GM23338 (cell line): ENCODE measurements at regions not wholly inside any gene's neighbourhood (a gene's known extent, or its start where the extent isn't known, plus 50 kb on each side); places are given as distances from the start of the nearest gene placed in this dataset.

Source experiments
- ATAC-seq: fragments of 200-7000 bp; cut with Tn5 transposase; 3 replicates; pipeline ENCODE4 v1.9.1; 2020
- DNase-seq: peaks from one replicate; pipeline ENCODE4 v3.0.0-alpha.2; 2015; ENCODE audit warnings: low spot score
- H2AFZ ChIP-seq: fragments of 200-600 bp; sonication (generic); 2 replicates; pipeline ENCODE4 v1.8.0; 2016; ENCODE audit warnings: antibody characterized with exemption, mild to moderate bottlenecking, moderate library complexity
- H3F3A ChIP-seq: fragments of 200-600 bp; sonication (generic); replicated peaks from 2 replicates; pipeline ENCODE4 v1.8.0; 2017; ENCODE audit warnings: antibody characterized with exemption, mixed run types, low read depth
- H3K27ac ChIP-seq: fragments of 200-600 bp; sonication (generic); 2 replicates; pipeline ENCODE4 v1.6.1; 2016; ENCODE audit warnings: low read depth
- H3K27me3 ChIP-seq: fragments of 200-600 bp; sonication (generic); 2 replicates; pipeline ENCODE4 v1.8.0; 2016; ENCODE audit warnings: mild to moderate bottlenecking, mixed run types, moderate library complexity; ENCODE audit not compliant: insufficient read depth
- H3K36me3 ChIP-seq: fragments of 200-600 bp; sonication (generic); 2 replicates; pipeline ENCODE4 v1.8.0; 2016; ENCODE audit warnings: mild to moderate bottlenecking; ENCODE audit not compliant: insufficient read depth
- H3K4me1 ChIP-seq: fragments of 200-600 bp; sonication (generic); 2 replicates; pipeline ENCODE4 v1.8.0; 2016; ENCODE audit warnings: mild to moderate bottlenecking, moderate library complexity; ENCODE audit not compliant: insufficient read depth
- H3K4me2 ChIP-seq: fragments of 200-600 bp; sonication (generic); 2 replicates; pipeline ENCODE4 v1.7.1; 2017; ENCODE audit warnings: mixed run types
- H3K4me3 ChIP-seq: fragments of 200-600 bp; sonication (generic); 2 replicates; pipeline ENCODE4 v1.6.1; 2016; ENCODE audit warnings: mixed run types
- H3K79me2 ChIP-seq: fragments of 200-600 bp; sonication (generic); replicated peaks from 2 replicates; pipeline ENCODE4 v1.8.0; 2017; ENCODE audit warnings: mild to moderate bottlenecking; ENCODE audit not compliant: insufficient read depth
- H3K9me2 ChIP-seq: fragments of 200-600 bp; sonication (generic); 2 replicates; pipeline ENCODE4 v1.8.0; 2017; ENCODE audit not compliant: insufficient read depth
- H4K20me1 ChIP-seq: fragments of 200-600 bp; sonication (generic); replicated peaks from 2 replicates; pipeline ENCODE4 v1.8.0; 2017; ENCODE audit warnings: mild to moderate bottlenecking; ENCODE audit not compliant: insufficient read depth
- H3K27ac Mint-ChIP-seq: 2 replicates; pipeline ENCODE4 v1.8.0; 2020; ENCODE audit warnings: inconsistent platforms, mild to moderate bottlenecking, moderate library complexity, mixed read lengths
- H3K27me3 Mint-ChIP-seq: 3 replicates; pipeline ENCODE4 v1.8.0; 2022; ENCODE audit warnings: low read depth, mild to moderate bottlenecking, moderate library complexity, mixed read lengths, inconsistent platforms; ENCODE audit not compliant: insufficient read depth, poor library complexity
- H3K36me3 Mint-ChIP-seq: 3 replicates; pipeline ENCODE4 v1.8.0; 2021; ENCODE audit warnings: low read depth, mild to moderate bottlenecking, inconsistent platforms, moderate library complexity, mixed read lengths
- H3K4me1 Mint-ChIP-seq: 3 replicates; pipeline ENCODE4 v1.8.0; 2020; ENCODE audit warnings: mild to moderate bottlenecking, inconsistent platforms, mixed read lengths
- H3K4me3 Mint-ChIP-seq: 3 replicates; pipeline ENCODE4 v1.8.0; 2021; ENCODE audit warnings: moderate library complexity, mild to moderate bottlenecking, inconsistent platforms, mixed read lengths
- H3K9me3 Mint-ChIP-seq: 3 replicates; pipeline ENCODE4 v1.8.0; 2020; ENCODE audit warnings: moderate library complexity, mild to moderate bottlenecking, inconsistent platforms, mixed read lengths
- CREB1 ChIP-seq: fragments of 250-450 bp; sonication (Bioruptor Pico); IDR thresholded peaks from 2 replicates; pipeline ENCODE4 v1.5.0; 2020; ENCODE audit warnings: low read depth, mild to moderate bottlenecking, moderate library complexity
- EZH2 ChIP-seq: fragments of 200-600 bp; sonication (generic); IDR thresholded peaks from one replicate; pipeline ENCODE4 v1.8.0; 2017; ENCODE audit warnings: antibody characterized with exemption, mild to moderate bottlenecking, low read depth; ENCODE audit not compliant: unreplicated experiment
- EZH2phosphoT487 ChIP-seq: fragments of 200-600 bp; sonication (generic); IDR thresholded peaks from one replicate; pipeline ENCODE4 v1.8.1; 2018; ENCODE audit warnings: antibody characterized with exemption; ENCODE audit not compliant: unreplicated experiment
- JUNB ChIP-seq: IDR thresholded peaks from one replicate; pipeline ENCODE4 v1.6.1; 2016; ENCODE audit warnings: antibody characterized with exemption; ENCODE audit not compliant: unreplicated experiment
- NANOG ChIP-seq: IDR thresholded peaks from 2 replicates; pipeline ENCODE4 v1.6.1; 2016; ENCODE audit warnings: antibody characterized with exemption, borderline replicate concordance
- POLR2AphosphoS5 ChIP-seq: IDR thresholded peaks from 2 replicates; pipeline ENCODE4 v1.6.1; 2016; ENCODE audit warnings: antibody characterized with exemption, low read depth
- STAT1 ChIP-seq: IDR thresholded peaks from one replicate; pipeline ENCODE4 v1.6.1; 2016; ENCODE audit warnings: antibody characterized with exemption; ENCODE audit not compliant: unreplicated experiment
- ZNF114 ChIP-seq: fragments of 250-450 bp; sonication (Bioruptor Pico); IDR thresholded peaks from 2 replicates; pipeline ENCODE4 v1.5.0; 2020; ENCODE audit warnings: mild to moderate bottlenecking, moderate library complexity
- ZNF331 ChIP-seq: fragments of 250-450 bp; sonication (Bioruptor Pico); IDR thresholded peaks from 2 replicates; pipeline ENCODE4 v1.5.0; 2020; ENCODE audit warnings: low read depth, mild to moderate bottlenecking, moderate library complexity
- ZNF462 ChIP-seq: fragments of 250-450 bp; sonication (Bioruptor Pico); IDR thresholded peaks from 2 replicates; pipeline ENCODE4 v1.5.0; 2020; ENCODE audit warnings: mild to moderate bottlenecking, moderate library complexity
- TF ChIP-seq, protein P1 (sequence below), 2 experiments: fragments of 200-600 bp in 1 of 2; sonication (generic) in 1 of 2; conservative IDR thresholded peaks; 2 replicates each; pipeline versions ENCODE4 v1.5.1 to v1.6.1; 2016 to 2017; ENCODE audit warnings: antibody characterized with exemption in 2 of 2, low read depth in 2 of 2, mild to moderate bottlenecking in 2 of 2, moderate library complexity in 1 of 2
- TF ChIP-seq, protein P2 (sequence below): IDR thresholded peaks from 2 replicates; pipeline ENCODE4 v1.6.1; 2016; ENCODE audit warnings: antibody characterized with exemption
- TF ChIP-seq, protein P3 (sequence below): IDR thresholded peaks from one replicate; pipeline ENCODE4 v1.6.1; 2018; ENCODE audit warnings: antibody characterized with exemption; ENCODE audit not compliant: unreplicated experiment

GRCh38 chrX:96615448-96615847, 69.2 kb upstream of the DIAPH2 start (continued):
- TF ChIP-seq ZNF114 (no peak), ZNF462 (no peak)

- Histone ChIP-seq H3F3A (no peaks in the 10 kb centered on the region), H3K4me3 (no peak overlapping the region)
- H3K4me3 Mint-ChIP-seq = no peak overlapping the region
- TF ChIP-seq ZNF114 = no peak
- TF ChIP-seq, protein P1, sequence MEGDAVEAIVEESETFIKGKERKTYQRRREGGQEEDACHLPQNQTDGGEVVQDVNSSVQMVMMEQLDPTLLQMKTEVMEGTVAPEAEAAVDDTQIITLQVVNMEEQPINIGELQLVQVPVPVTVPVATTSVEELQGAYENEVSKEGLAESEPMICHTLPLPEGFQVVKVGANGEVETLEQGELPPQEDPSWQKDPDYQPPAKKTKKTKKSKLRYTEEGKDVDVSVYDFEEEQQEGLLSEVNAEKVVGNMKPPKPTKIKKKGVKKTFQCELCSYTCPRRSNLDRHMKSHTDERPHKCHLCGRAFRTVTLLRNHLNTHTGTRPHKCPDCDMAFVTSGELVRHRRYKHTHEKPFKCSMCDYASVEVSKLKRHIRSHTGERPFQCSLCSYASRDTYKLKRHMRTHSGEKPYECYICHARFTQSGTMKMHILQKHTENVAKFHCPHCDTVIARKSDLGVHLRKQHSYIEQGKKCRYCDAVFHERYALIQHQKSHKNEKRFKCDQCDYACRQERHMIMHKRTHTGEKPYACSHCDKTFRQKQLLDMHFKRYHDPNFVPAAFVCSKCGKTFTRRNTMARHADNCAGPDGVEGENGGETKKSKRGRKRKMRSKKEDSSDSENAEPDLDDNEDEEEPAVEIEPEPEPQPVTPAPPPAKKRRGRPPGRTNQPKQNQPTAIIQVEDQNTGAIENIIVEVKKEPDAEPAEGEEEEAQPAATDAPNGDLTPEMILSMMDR (conservative IDR thresholded peaks at IDR 0.05; ENCODE audit: low read depth in 2 of 2) = no peak
- TF ChIP-seq, protein P2, sequence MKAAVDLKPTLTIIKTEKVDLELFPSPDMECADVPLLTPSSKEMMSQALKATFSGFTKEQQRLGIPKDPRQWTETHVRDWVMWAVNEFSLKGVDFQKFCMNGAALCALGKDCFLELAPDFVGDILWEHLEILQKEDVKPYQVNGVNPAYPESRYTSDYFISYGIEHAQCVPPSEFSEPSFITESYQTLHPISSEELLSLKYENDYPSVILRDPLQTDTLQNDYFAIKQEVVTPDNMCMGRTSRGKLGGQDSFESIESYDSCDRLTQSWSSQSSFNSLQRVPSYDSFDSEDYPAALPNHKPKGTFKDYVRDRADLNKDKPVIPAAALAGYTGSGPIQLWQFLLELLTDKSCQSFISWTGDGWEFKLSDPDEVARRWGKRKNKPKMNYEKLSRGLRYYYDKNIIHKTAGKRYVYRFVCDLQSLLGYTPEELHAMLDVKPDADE = no peak
- TF ChIP-seq CREB1 (CRISPR knock-in tag) = no peak
- TF ChIP-seq POLR2AphosphoS5 = no peak
- TF ChIP-seq JUNB = no peak
- TF ChIP-seq NANOG = no peak
- TF ChIP-seq EZH2phosphoT487 = no peak
- TF ChIP-seq ZNF331 (CRISPR knock-in tag) = no peak
- TF ChIP-seq EZH2 = no peak
- TF ChIP-seq, protein P3, sequence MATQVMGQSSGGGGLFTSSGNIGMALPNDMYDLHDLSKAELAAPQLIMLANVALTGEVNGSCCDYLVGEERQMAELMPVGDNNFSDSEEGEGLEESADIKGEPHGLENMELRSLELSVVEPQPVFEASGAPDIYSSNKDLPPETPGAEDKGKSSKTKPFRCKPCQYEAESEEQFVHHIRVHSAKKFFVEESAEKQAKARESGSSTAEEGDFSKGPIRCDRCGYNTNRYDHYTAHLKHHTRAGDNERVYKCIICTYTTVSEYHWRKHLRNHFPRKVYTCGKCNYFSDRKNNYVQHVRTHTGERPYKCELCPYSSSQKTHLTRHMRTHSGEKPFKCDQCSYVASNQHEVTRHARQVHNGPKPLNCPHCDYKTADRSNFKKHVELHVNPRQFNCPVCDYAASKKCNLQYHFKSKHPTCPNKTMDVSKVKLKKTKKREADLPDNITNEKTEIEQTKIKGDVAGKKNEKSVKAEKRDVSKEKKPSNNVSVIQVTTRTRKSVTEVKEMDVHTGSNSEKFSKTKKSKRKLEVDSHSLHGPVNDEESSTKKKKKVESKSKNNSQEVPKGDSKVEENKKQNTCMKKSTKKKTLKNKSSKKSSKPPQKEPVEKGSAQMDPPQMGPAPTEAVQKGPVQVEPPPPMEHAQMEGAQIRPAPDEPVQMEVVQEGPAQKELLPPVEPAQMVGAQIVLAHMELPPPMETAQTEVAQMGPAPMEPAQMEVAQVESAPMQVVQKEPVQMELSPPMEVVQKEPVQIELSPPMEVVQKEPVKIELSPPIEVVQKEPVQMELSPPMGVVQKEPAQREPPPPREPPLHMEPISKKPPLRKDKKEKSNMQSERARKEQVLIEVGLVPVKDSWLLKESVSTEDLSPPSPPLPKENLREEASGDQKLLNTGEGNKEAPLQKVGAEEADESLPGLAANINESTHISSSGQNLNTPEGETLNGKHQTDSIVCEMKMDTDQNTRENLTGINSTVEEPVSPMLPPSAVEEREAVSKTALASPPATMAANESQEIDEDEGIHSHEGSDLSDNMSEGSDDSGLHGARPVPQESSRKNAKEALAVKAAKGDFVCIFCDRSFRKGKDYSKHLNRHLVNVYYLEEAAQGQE = no peak
- no peak for TF ChIP-seq STAT1
These were observed 65.1 kb upstream of the DIAPH2 start for GRCh38 chrX:96619588-96619987.

More at GRCh38 chrX:96619588-96619987, 65.1 kb upstream of the DIAPH2 start:
- no peaks in the 10 kb centered on the region for H3K4me1 ChIP-seq
- H3K79me2 ChIP-seq = no peaks in the 10 kb centered on the region
- peaks cover 2% of the 10 kb centered on the region for H3K27me3 Mint-ChIP-seq
- H3K9me2 ChIP-seq = no peaks in the 10 kb centered on the region
- ATAC-seq = no peak
- peaks cover 4% of the 10 kb centered on the region; the same call in 1 of the 3 replicates for H3K36me3 Mint-ChIP-seq
- no peak overlapping the region for H2AFZ ChIP-seq
- H3K36me3 ChIP-seq = no peaks in the 10 kb centered on the region
- DNase-seq = no peak
- no peaks in the 10 kb centered on the region for H4K20me1 ChIP-seq
- no peak overlapping the region for H3K27ac ChIP-seq
- H3K4me1 Mint-ChIP-seq = no peaks in the 10 kb centered on the region
- no peaks in the 10 kb centered on the region for H3K27me3 ChIP-seq
- no peak overlapping the region for H3K4me2 ChIP-seq
- H3K9me3 Mint-ChIP-seq = peaks cover 6% of the 10 kb centered on the region
- no peak overlapping the region for H3K27ac Mint-ChIP-seq
